ENCODE measurements at regions not wholly inside any gene's neighbourhood (a gene's known extent, or its start where the extent isn't known, plus 50 kb on each side); places are given as distances from the start of the nearest gene placed in this dataset.

DNA sequence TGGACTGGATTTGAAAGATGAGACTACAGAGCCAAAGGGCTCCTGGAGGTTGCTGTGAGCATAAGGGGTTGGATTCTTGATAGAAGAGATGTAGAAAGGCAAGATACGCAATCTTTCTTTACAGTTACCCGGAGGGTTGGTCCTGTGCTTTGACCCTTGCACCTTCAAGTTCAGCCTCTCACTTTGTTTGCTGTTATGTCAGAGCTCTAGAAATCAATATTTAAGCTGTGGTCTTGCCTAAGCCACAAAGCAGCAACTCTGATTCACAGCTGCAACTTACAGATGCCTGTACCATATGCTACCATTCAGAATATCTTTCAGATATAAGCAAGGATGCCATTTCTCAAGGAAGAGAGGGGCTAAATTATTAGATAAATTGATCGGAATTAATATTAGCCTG, 943.1 kb upstream of the LRRTM1 start:
- no peaks in the 10 kb centered on the region for H3K4me1 ChIP-seq (ENCODE audit: insufficient read depth, low read length, severe bottlenecking)
- no peak overlapping the region for H3K27ac ChIP-seq (ENCODE audit: low read depth, low read length, poor library complexity, severe bottlenecking)
- H4K20me1 ChIP-seq (ENCODE audit: insufficient read depth, low read length), result no peaks in the 10 kb centered on the region
- no peaks in the 10 kb centered on the region for H3K27me3 ChIP-seq (ENCODE audit: insufficient read depth, low read length)
- no peaks in the 10 kb centered on the region for H3K9me2 ChIP-seq (ENCODE audit: low read depth, low read length)
- H2AFZ ChIP-seq (ENCODE audit: low read length), result no peak overlapping the region
- H3K79me2 ChIP-seq (ENCODE audit: insufficient read depth, low read length), result no peaks in the 10 kb centered on the region
- H3K4me2 ChIP-seq (ENCODE audit: low read length), result no peak overlapping the region
- no peak overlapping the region for H3K4me3 ChIP-seq (ENCODE audit: low read depth, low read length, poor library complexity, severe bottlenecking)
- no peak overlapping the region for H3K9ac ChIP-seq (ENCODE audit: low read length)
- no peaks in the 10 kb centered on the region for H3F3A ChIP-seq (ENCODE audit: insufficient read depth, low read length)
- TF ChIP-seq, protein P1, sequence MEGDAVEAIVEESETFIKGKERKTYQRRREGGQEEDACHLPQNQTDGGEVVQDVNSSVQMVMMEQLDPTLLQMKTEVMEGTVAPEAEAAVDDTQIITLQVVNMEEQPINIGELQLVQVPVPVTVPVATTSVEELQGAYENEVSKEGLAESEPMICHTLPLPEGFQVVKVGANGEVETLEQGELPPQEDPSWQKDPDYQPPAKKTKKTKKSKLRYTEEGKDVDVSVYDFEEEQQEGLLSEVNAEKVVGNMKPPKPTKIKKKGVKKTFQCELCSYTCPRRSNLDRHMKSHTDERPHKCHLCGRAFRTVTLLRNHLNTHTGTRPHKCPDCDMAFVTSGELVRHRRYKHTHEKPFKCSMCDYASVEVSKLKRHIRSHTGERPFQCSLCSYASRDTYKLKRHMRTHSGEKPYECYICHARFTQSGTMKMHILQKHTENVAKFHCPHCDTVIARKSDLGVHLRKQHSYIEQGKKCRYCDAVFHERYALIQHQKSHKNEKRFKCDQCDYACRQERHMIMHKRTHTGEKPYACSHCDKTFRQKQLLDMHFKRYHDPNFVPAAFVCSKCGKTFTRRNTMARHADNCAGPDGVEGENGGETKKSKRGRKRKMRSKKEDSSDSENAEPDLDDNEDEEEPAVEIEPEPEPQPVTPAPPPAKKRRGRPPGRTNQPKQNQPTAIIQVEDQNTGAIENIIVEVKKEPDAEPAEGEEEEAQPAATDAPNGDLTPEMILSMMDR (IDR thresholded peaks at IDR 0.05; ENCODE audit: low read length), result no peak
- TF ChIP-seq EZH2 (IDR thresholded peaks at IDR 0.05; ENCODE audit: borderline replicate concordance, low read length), result no peak
- H3K9me3 ChIP-seq (ENCODE audit: low read length), result no peaks in the 10 kb centered on the region
- H3K36me3 ChIP-seq (ENCODE audit: insufficient read depth, low read length), result no peaks in the 10 kb centered on the region

DNA sequence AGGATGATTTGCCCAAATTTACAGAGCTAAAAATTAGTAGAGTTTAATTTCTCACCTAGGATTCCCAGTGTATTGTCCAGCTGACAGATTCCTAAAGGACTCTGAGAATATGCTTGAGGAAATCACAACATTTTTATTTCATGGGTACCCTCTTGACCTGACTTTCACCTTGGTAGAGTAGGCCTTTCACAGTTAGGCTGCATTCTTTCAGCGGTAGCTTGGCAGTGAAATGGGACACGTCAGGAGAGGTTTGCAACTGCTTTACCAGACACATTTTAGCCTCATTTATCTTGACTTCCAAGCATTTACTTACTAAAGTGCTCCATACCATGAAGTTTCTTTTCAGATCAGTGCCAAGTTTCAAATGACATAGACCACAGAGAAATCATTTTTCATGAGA, 937.9 kb upstream of the LRRTM1 start:
- Histone ChIP-seq H3K36me3 (ENCODE audit: insufficient read depth, low read length) (no peaks in the 10 kb centered on the region), H3F3A (ENCODE audit: insufficient read depth, low read length) (no peaks in the 10 kb centered on the region), H3K9ac (ENCODE audit: low read length) (no peak overlapping the region), H3K9me2 (ENCODE audit: low read depth, low read length) (no peaks in the 10 kb centered on the region), H3K27ac (ENCODE audit: low read depth, low read length, poor library complexity, severe bottlenecking) (no peak overlapping the region), H3K9me3 (ENCODE audit: low read length) (no peaks in the 10 kb centered on the region), H4K20me1 (ENCODE audit: insufficient read depth, low read length) (no peaks in the 10 kb centered on the region), H3K4me2 (ENCODE audit: low read length) (no peak overlapping the region), H2AFZ (ENCODE audit: low read length) (no peak overlapping the region), H3K4me1 (ENCODE audit: insufficient read depth, low read length, severe bottlenecking) (no peaks in the 10 kb centered on the region), H3K27me3 (ENCODE audit: insufficient read depth, low read length) (no peaks in the 10 kb centered on the region), H3K79me2 (ENCODE audit: insufficient read depth, low read length) (no peaks in the 10 kb centered on the region), H3K4me3 (ENCODE audit: low read depth, low read length, poor library complexity, severe bottlenecking) (no peak overlapping the region)
- TF ChIP-seq EZH2 (IDR thresholded peaks at IDR 0.05; ENCODE audit: borderline replicate concordance, low read length), result no peak
- TF ChIP-seq, protein P1 (IDR thresholded peaks at IDR 0.05; ENCODE audit: low read length), result no peak

DNA sequence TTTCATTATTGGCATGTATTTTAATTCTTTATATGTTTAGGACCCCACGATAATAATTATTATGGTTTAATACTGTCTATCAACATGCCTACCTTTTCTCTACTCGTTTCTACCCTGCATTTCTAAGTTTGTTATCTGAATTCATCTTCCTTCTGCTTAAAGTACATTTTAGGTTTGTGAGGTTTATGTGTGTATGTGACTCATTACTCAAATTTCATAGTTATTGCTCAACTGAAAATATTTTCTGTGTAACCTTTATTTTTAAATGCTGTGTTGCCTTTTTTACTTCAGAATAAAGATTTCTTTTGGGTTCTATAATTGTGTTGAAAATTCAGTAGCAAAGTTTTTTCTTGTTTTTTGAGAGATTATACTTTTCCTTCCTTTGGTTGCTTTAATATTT, 933.9 kb upstream of the LRRTM1 start:
- Histone ChIP-seq H3F3A (ENCODE audit: insufficient read depth, low read length) (no peaks in the 10 kb centered on the region), H3K27me3 (ENCODE audit: insufficient read depth, low read length) (no peaks in the 10 kb centered on the region), H3K4me1 (ENCODE audit: insufficient read depth, low read length, severe bottlenecking) (no peaks in the 10 kb centered on the region), H3K9me3 (ENCODE audit: low read length) (no peaks in the 10 kb centered on the region), H3K9me2 (ENCODE audit: low read depth, low read length) (no peaks in the 10 kb centered on the region), H3K79me2 (ENCODE audit: insufficient read depth, low read length) (no peaks in the 10 kb centered on the region), H3K4me2 (ENCODE audit: low read length) (no peak overlapping the region), H2AFZ (ENCODE audit: low read length) (no peak overlapping the region), H4K20me1 (ENCODE audit: insufficient read depth, low read length) (no peaks in the 10 kb centered on the region), H3K27ac (ENCODE audit: low read depth, low read length, poor library complexity, severe bottlenecking) (no peak overlapping the region), H3K9ac (ENCODE audit: low read length) (no peak overlapping the region), H3K36me3 (ENCODE audit: insufficient read depth, low read length) (no peaks in the 10 kb centered on the region), H3K4me3 (ENCODE audit: low read depth, low read length, poor library complexity, severe bottlenecking) (no peak overlapping the region)
- TF ChIP-seq, protein P1 (IDR thresholded peaks at IDR 0.05; ENCODE audit: low read length), result no peak
- TF ChIP-seq EZH2 (IDR thresholded peaks at IDR 0.05; ENCODE audit: borderline replicate concordance, low read length), result no peak
